SIG-M5 treated with dmso at 0.1 percent for 504 hours (cell line): ENCODE measurements at regions not wholly inside any gene's neighbourhood (a gene's known extent, or its start where the extent isn't known, plus 50 kb on each side); places are given as distances from the start of the nearest gene placed in this dataset.

Experiments
- DNase-seq: peaks from one replicate; lab custom pipeline; 2025; ENCODE audit not compliant: unreplicated experiment; lab: John Stamatoyannopoulos, UW

DNA sequence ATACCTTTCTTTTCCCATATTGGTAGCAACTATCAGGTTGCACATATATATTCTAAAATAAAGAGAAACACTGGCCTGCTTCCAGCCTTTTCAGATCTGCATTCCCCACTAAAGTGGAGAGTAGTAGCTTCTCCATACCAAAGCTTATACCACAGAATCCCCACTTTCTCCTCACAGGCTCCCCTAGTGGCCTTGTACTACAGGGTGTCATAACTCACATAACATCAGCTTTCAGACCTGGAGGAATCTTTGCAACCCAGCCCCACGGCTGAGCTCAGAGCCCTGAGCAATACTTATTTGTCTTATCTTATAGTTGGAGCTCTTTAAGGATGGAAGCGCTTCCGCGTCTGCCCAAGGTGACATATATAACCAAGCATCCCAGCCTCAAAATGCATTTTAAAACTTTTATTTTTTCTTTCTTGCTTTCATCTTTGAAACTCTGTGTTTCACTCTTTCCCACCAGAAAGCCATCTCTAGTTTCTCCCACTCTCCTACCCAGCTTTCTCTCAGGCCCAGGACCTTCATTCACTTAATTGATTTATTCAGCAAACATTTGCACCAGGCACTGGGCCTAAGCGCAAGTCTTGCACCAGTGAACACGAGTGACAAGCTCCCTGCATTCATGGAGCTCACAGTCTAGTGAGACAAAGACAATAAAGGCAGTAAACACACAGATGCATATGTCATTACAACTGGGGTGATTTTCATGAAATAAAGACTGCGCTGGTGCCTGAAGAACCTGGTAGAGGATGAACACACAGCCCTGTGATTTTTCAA lies 254.7 kb downstream of the IPO8 start:
- peak; percentile 63 for DNase-seq

DNA sequence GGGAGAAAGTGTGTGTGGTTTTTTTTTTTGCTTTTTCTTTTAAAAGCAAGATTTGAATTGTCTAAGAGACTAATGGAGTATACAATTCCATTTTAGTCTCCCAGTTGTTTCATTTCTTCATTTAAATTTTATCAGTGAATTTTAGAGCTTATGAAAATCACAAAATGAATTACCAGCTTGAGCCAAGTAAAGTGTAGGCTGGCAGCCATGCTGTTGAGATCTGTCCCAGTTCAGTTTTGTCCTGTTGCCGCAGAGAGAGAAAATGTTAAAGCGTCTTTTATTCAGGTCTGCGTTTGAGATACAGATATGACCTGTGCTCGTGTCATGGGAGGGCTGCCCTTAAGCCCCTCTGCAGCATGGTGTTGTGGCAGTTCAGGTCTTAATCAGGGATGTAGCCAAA lies 256.5 kb downstream of the IPO8 start:
- no peak for DNase-seq

DNA sequence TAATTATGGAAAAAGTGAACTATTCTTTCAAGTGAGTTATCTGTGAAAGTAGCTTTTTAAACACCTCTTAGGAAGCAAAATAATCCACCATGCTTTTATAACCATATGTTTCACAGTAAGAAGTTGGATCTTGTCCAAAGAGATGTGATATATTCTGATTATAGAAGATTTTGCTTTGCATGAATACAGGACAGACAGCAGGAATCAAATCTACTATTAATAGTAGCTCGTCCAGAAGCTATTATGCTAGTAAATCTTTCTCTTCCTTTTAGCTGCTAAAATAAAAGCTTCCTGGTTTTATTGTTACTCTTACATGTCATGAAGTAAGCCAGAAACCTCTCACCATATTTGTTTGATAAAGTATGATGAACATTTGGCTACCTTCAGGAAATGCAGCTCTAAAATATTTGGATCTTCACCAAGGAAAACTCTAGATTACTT lies 257.0 kb downstream of the IPO8 start:
- DNase-seq, result no peak

DNA sequence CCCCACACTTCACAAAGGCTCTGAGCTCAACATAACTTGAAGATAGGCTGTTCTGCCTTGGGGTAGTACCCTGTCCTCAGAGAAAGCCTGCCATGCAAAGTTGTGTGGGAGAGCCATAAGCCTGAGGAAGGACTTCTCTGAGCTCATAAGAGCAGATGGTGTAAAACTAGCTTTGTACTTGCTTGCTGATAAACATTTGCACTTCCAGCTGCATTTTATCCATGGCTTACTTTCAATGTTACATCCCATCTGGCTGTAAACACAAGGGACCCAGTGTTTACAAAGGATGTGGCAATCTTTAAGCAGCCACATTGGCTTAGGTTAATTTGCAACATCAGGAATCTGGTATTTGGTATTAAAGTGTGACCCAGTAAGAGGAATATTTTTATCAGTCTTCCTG lies 258.1 kb downstream of the IPO8 start:
- DNase-seq, result no peak

DNA sequence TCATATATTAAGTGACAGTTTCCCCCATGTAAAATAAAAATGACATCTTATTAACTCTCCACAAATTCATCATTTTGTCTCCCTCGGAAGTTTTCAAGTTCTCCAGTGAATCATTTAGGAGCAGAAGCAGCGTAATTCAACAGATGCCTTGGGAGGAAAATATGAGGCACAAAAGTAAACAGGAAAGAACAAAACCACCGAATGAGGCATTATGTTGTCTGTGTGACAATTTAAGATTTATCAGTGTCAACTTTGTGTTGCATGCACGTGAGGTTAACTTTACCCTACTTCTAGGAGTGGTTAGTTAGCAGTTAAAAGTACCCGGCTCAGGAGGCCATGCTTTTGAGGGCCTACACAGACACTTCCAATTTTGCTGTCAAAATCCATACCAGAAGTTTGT lies 258.6 kb downstream of the IPO8 start:
- DNase-seq, result no peak

DNA sequence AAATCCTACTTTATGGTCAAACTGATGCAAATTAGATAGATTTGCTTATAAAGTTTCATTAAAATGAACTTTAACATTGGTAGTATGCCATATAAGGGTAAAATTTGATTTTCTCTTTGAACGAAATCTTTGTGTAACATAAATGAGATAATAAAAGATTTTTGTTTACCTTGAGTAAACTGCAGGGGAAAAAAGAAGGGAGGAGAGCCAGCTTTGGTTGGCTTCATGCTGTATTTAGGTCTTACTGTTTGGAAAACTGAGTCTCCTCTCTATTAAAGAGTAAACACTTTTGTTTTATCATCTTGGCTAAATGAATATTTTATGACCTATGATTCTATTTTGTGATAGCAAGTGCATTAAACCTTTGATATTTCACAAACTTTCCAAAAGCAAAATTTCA lies 267.6 kb downstream of the IPO8 start:
- DNase-seq, result no peak

DNA sequence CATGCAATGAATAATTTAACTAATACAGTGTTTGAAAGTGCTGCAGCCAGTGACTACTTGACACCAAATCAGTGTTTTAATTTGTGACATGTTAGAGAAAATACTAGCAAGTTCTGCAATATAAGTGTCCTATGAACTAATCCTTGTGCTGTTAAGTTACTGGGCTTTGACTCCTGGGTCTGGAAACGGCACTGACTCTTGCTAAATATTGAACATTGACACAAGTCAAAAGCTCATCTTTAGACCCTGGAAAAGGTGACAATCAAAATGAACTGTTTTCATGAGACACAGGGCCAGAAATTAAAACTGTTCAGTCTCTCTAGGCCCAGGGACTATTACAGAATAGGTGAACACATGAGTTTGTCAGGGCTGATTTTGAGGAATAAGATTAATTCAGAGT lies 268.1 kb downstream of the IPO8 start:
- DNase-seq, result no peak

DNA sequence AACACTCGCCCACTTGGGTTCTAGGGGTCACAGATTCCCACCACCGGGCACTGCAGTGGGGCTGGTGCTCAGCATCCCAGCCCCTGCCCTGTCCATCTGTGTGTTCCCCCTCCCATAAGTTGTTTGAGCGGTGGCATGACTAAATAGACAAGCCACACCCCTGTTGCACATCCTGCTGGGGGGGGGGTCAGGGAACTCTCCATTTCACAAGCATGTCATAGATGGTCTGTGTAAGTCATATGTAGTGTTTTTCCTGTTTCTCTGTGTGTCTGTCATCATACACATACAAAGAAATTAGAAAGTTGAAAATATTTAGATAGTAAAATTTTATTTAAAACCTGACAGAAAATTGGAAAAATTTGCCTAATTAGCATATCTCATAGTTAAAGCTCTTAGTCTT lies 270.2 kb downstream of the IPO8 start:
- DNase-seq, result no peak

DNA sequence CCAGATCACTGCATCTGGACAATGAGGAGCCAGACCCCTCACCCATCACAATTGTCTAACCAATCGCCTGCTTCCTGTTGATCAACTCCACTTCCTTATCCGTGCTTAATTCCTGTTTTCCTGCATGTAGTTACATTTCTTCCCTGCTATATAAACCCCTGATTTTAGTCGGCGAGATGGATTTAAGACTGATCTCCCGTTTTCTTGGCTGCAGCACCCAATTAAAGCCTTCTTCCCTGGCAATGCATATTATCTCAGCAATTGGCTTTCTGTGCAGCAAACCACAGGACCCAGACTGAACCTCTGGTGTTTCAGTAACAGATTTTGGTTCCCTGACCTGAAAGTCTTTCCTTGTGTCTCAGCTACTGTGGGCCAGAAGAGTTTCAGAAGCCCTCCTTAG lies 272.3 kb downstream of the IPO8 start:
- no peak for DNase-seq

DNA sequence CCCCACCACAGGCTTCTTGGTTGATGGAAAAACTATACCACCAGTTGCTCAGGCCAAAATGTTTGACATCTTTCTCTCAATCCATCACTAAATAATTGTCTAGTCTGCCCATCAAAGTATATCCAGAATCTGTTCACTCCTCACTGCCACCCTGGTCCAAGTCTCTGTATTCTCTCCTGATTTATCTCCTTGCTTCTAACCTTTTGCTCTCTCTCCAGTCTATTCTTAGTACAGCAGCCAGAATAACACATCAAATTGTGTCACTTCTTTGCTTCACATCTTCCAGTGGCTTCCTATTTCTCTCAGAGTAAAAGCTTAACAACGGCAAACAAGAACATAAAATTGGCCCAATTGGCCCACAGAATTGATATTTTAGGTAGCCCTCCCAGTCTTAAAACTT lies 272.8 kb downstream of the IPO8 start:
- DNase-seq, result no peak

DNA sequence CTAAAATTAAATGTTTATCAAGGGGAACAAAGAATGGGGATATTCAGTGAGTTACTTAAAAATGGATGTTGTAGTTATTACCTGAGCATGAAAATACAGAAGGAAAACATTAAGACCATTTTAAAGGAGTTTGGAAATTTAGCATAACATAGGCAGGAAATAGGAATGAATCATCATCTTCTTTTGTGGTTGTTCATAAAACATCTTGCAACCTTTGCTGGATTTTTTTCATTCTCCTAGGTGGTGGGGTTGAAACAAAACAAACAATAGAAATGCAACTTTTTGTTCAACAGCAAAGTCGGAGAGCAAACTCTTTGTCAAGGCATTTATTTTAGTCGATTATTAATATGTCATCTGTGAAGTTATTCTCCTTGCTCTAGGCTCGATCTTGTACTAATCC lies 275.1 kb downstream of the IPO8 start:
- no peak for DNase-seq

DNA sequence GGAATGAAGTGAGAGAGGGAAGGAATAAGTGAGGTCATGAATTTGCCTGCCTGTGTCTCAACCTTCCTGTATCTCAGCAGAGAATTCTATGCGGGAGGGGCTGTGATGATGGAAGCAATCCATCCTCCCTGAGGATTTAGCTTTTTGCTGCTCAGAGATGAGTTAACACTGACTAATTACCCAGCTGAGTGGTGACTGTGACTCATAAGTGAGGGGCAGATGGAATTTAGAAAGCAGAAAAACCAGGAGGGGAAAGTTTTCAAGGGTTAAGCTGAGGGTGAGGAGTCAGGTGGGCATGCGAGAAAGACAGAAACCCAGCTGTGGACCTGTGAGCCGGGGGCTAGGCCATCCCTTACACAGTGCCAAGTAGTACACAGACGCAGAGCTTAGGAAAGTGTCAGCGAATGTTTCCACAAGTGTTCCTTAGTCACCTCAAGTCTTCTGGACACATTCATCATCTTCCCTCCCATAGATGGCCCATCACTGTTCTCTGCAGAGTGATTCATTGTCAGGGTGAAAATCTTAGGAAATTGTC lies 277.9 kb downstream of the IPO8 start:
- DNase-seq, result no peak

DNA sequence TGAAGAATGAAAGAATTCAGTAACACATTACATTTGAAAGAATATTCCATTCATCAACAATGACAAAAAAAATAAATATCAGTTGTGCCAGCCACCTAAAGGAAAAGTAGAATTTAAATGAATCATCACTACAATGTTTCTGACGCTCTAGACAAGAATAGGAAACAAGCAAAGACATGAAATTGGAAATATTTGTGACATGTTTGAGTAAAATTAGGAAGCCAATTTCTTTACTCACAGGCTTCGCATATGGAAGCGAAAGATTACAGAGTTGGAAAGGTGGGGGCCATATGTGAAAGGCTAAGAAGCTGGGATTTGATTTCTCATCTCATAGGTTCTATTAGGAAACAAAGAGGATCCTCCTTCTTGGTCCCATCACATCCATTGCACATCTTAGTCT lies 279.0 kb downstream of the IPO8 start:
- DNase-seq, result no peak

DNA sequence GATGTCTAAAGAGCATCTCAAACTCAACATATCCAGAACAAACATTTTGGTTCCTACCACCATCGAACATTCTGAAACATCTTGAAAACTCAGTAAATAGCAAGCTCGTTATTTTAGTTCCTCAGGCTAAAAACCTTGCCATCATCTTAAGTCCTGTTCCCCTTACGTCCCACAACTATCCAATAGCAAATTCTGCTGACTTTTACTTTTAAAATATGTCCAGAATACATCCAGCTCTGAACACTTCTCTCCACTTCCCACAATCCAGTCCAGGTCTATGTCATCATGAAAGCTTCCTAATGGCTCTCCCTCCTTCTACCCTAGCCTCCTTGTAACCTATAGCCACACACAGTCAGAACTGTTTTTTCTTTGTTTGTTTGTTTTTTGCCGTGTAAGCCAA lies 279.9 kb downstream of the IPO8 start:
- no peak for DNase-seq

DNA sequence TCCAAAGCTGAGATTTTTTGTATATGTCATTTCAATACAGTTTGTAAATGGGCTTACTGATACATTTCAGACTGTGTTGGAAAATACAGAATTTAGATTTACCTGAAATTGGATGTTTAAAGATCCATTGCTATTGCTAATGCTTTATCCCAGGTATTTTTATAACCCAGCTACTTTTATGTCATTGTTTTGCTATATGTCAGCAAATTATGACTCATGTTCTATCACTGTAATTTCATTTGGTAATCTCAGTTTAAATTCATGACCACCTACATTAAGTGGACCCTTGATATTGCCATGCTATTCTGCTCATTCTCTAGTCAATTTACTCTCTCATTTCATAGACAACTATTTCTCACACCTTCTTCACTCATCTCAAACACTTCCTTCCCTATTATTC lies 281.2 kb downstream of the IPO8 start:
- DNase-seq, result no peak

DNA sequence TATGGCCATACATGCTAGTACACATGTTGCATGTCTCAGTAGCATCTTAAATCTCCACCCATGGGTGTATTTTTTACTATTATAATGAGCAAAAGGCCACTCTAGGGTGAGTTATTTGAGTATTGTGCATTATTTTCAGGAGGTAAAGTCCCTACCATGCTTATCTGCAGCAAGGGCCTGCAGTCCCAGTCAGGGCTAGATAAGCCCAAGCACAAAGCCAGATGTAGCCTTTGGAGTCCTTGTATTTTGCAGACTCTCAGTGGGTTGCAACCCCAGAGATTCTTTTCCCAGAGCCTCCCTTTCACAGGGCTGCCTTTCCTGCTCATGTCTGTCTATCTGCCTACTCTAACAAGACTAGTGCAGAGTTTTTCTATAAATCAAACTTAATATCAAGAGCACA lies 295.3 kb downstream of the IPO8 start:
- no peak for DNase-seq

DNA sequence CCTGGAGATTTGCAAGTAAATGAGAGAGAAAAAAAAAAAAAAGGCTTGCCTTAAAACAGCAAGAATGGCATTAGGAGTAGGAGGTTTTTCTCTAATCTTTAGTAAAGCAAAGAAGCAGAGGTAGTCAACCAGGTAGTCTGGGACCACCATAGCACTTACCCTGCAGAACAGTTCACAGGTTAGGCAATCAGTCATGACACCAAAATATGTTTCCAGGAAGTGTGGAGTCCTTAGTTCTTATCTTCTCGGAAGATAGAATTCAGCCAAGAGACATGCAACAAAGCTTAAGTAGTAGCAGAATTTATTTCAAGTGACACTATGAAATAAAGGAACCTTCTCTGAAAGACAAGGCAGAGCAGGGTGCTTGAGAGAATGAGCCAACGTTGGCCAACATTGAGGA lies 295.8 kb downstream of the IPO8 start:
- no peak for DNase-seq

DNA sequence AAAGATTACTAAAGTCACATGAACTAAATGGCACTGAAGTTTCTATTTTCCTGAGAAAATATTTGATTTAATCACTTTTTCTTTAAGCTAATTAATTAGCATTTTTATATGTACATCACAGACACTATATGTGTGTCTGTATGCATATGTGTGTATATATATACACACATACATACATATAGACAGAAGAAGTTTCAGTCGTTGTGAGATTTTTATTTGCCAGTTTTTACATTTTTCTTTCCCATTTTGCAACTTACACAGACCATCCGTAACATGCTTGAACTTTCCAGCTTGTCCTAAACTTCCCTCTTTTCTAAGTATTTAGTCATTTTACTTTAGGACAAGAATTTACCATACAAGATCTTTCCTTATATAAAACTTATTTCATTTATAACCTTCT lies 299.1 kb downstream of the IPO8 start:
- DNase-seq, result no peak

DNA sequence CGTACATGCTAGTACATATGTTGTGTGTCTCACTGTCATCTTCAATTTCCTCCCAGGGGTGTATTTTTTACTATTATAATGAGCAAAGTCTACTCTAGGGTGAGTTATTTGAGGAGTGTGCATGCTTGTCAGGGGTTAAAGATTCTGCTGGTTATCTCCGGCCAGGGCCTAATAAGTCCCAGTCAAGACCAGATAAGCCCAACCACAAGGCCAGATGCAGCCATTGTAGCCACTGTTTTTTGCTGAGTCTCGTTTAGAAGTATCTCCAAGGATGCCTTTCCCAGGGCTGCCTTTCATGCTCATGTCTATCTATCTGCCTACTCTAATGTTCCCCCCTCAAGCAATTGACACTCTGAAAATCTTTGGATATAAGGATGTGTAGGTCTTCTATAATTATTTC lies 300.5 kb downstream of the IPO8 start:
- DNase-seq, result no peak

DNA sequence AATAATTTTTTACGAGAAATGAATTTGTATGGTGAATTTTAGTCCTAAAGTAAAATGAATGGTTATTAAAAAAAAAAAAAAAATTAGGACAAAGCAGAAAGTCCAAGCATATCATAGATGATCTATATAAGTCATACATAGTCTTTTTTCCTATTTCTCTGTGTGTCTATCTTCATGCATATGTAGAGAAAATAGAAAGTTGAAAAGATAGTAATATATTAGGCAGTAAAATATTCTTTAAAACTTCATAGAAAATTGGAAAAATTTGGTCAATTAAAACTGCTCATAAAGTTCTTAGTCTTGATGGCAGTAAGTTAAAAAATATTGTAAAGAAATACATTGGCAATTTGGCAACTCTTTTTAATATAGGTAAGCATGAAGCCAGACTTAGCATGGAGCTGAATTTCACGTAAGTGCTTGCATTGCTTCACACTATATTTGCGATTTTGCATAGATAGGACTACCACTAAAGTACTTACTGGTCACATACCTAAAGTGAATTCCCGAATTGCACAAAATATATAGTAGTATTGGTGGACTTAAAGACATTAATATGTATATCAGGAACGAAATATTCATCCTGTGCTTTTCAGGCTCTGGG lies 303.8 kb downstream of the IPO8 start:
- no peak for DNase-seq

DNA sequence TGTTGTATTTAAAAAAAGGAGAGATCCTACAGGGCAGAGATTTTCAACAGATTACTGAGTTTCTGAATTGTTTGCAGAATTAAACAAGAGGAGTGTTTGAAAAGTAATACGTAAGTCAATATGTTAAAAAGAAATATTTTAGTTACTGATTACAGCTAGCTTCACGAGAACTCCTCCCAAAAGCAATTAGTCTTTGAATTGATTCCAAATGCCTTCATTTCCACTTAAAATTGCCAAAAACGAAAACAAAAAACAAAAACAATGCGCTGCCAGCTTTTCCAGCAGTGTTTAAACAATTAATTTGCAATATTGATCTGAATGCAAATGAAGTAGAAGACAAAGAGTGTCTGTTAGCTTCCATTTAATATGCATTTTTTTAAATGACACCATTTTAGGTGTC lies 310.0 kb downstream of the IPO8 start:
- DNase-seq, result no peak

DNA sequence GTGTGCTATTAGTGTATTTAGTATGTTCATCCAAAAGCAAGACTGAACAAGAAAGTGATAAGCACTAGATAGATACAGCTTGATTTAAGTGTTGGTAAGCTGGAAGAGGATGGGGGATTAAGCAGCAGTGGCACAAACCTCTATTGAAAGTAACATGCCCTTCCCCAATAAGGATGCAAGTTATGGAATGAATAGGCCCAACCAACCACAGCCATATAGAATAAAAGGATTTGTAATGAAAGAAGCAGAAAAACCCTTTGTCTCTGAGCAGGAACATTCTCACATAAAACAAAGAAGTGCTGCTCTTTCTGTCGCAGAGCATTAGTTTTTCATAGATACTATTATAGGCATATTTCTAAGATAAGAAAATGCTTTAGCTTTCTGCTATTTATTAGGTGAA lies 310.7 kb downstream of the IPO8 start:
- DNase-seq, result no peak

DNA sequence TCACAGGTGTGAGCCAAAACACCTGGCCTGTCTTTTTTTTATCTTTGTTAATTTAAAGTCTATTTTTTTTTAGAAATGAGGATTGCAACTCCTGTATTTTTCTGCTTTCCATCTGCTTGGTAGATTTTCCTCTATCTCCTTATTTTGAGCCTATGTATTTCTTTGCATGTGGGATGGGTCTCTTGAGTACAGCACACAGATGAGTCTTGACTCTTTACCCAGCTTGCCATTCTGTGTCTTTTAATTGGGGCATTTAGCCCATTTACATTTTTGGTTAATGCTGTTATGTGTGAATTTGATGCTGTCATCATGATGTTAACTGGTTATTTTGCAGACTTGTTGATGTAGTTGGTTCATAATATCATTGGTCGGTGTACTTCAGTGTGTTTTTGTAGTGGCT lies 317.4 kb downstream of the IPO8 start:
- no peak for DNase-seq
